MG63 (cell line): ENCODE measurements at regions not wholly inside any gene's neighbourhood (a gene's known extent, or its start where the extent isn't known, plus 50 kb on each side); places are given as distances from the start of the nearest gene placed in this dataset.

Experiments used
- DNase-seq: peaks from one replicate; pipeline ENCODE4 v3.0.0-alpha.2; 2020
- H3K27me3 ChIP-seq: fragments of 250-450 bp; sonication (Bioruptor Pico); 2 replicates; pipeline ENCODE4 v1.5.1; 2020; ENCODE audit warnings: mild to moderate bottlenecking, moderate library complexity
- H3K36me3 ChIP-seq: fragments of 250-450 bp; sonication (Bioruptor Pico); 2 replicates; pipeline ENCODE4 v1.5.1; 2020; ENCODE audit warnings: mild to moderate bottlenecking, moderate library complexity
- H3K4me3 ChIP-seq: fragments of 250-450 bp; sonication (Bioruptor Pico); 2 replicates; pipeline ENCODE4 v1.5.1; 2020; ENCODE audit warnings: mild to moderate bottlenecking, moderate library complexity
- H3K9me3 ChIP-seq: fragments of 250-450 bp; sonication (Bioruptor Pico); 2 replicates; pipeline ENCODE4 v1.5.1; 2020; ENCODE audit warnings: mild to moderate bottlenecking, moderate library complexity

GRCh38 chr6:101290346-101290745 lies 103.2 kb upstream of the GRIK2 start:
- no peaks in the 10 kb centered on the region for H3K27me3 ChIP-seq
- no peak overlapping the region for H3K4me3 ChIP-seq
- no peaks in the 10 kb centered on the region for H3K36me3 ChIP-seq
- H3K9me3 ChIP-seq, result no peaks in the 10 kb centered on the region
- peak; percentile 4 for DNase-seq

- Histone ChIP-seq H3K36me3 (no peaks in the 10 kb centered on the region), H3K9me3 (no peaks in the 10 kb centered on the region), H3K4me3 (no peak overlapping the region), H3K27me3 (no peaks in the 10 kb centered on the region)
- DNase-seq, result no peak
Measured at GRCh38 chr6:101294051-101294638, 99.4 kb upstream of the GRIK2 start.

- H3K27me3 ChIP-seq, result no peaks in the 10 kb centered on the region
- H3K4me3 ChIP-seq, result no peak overlapping the region
- DNase-seq, result no peak
- H3K36me3 ChIP-seq, result no peaks in the 10 kb centered on the region
- no peaks in the 10 kb centered on the region for H3K9me3 ChIP-seq
Measured at GRCh38 chr6:101294676-101295075, 98.8 kb upstream of the GRIK2 start.

GRCh38 chr6:101296169-101296960 lies 97.1 kb upstream of the GRIK2 start:
- no peaks in the 10 kb centered on the region for H3K36me3 ChIP-seq
- no peaks in the 10 kb centered on the region for H3K27me3 ChIP-seq
- no peaks in the 10 kb centered on the region for H3K9me3 ChIP-seq
- peak; percentile 38 for DNase-seq
- no peak overlapping the region for H3K4me3 ChIP-seq

- DNase-seq, result no peak
- H3K4me3 ChIP-seq, result no peak overlapping the region
Measured at GRCh38 chr6:101302593-101302992, 90.9 kb upstream of the GRIK2 start.

GRCh38 chr6:101303495-101303894 lies 90.0 kb upstream of the GRIK2 start:
- Histone ChIP-seq H3K36me3 (no peaks in the 10 kb centered on the region), H3K4me3 (no peak overlapping the region), H3K9me3 (peaks cover 4% of the 10 kb centered on the region; the same call in 1 of the 2 replicates), H3K27me3 (no peaks in the 10 kb centered on the region)
- DNase-seq, result no peak

More at GRCh38 chr6:101302593-101302992, 90.9 kb upstream of the GRIK2 start:
- Histone ChIP-seq H3K36me3 (no peaks in the 10 kb centered on the region), H3K27me3 (no peaks in the 10 kb centered on the region), H3K9me3 (peaks cover 4% of the 10 kb centered on the region; the same call in 1 of the 2 replicates)

- H3K36me3 ChIP-seq, result no peaks in the 10 kb centered on the region
- no peaks in the 10 kb centered on the region for H3K27me3 ChIP-seq
- no peaks in the 10 kb centered on the region for H3K9me3 ChIP-seq
- no peak for DNase-seq
- H3K4me3 ChIP-seq, result no peak overlapping the region
Measured at GRCh38 chr6:101312652-101313051, 80.9 kb upstream of the GRIK2 start.

GRCh38 chr6:101322921-101323320 lies 70.6 kb upstream of the GRIK2 start:
- H3K27me3 ChIP-seq, result no peaks in the 10 kb centered on the region
- no peak overlapping the region for H3K4me3 ChIP-seq
- no peak for DNase-seq
- no peaks in the 10 kb centered on the region for H3K36me3 ChIP-seq
- H3K9me3 ChIP-seq, result no peaks in the 10 kb centered on the region

- Histone ChIP-seq H3K36me3 (no peaks in the 10 kb centered on the region), H3K27me3 (no peaks in the 10 kb centered on the region), H3K4me3 (no peak overlapping the region), H3K9me3 (no peaks in the 10 kb centered on the region)
- no peak for DNase-seq
Measured at GRCh38 chr6:101326411-101326810, 67.1 kb upstream of the GRIK2 start.

- no peaks in the 10 kb centered on the region for H3K27me3 ChIP-seq
- H3K9me3 ChIP-seq, result no peaks in the 10 kb centered on the region
- no peak for DNase-seq
Measured at GRCh38 chr6:101341926-101342325, 51.6 kb upstream of the GRIK2 start.

More at GRCh38 chr6:101341926-101342325, 51.6 kb upstream of the GRIK2 start:
- Histone ChIP-seq H3K36me3 (no peaks in the 10 kb centered on the region), H3K4me3 (no peak overlapping the region)
